Ishikawa (cell line): ENCODE measurements at regions not wholly inside any gene's neighbourhood (a gene's known extent, or its start where the extent isn't known, plus 50 kb on each side); places are given as distances from the start of the nearest gene placed in this dataset.

ENCODE experiments used
- CEBPB ChIP-seq: IDR thresholded peaks from 2 replicates; pipeline ENCODE4 v1.6.1; 2012
- CREB1 ChIP-seq: IDR thresholded peaks from 2 replicates; pipeline ENCODE4 v1.6.1; 2012; ENCODE audit warnings: low read depth
- EGR1 ChIP-seq: IDR thresholded peaks from 2 replicates; pipeline ENCODE4 v1.6.1; 2012
- EP300 ChIP-seq: IDR thresholded peaks from 2 replicates; pipeline ENCODE4 v1.6.1; 2012; ENCODE audit warnings: borderline replicate concordance
- FOXM1 ChIP-seq: IDR thresholded peaks from 2 replicates; pipeline ENCODE4 v1.6.1; 2012; ENCODE audit warnings: low read depth, borderline replicate concordance
- MAX ChIP-seq: IDR thresholded peaks from 2 replicates; pipeline ENCODE4 v1.6.1; 2012
- NFIC ChIP-seq: IDR thresholded peaks from 2 replicates; pipeline ENCODE4 v1.6.1; 2012
- RAD21 ChIP-seq: IDR thresholded peaks from 2 replicates; pipeline ENCODE4 v1.6.1; 2012; ENCODE audit warnings: low read depth
- REST ChIP-seq: IDR thresholded peaks from 2 replicates; pipeline ENCODE4 v1.6.1; 2012; ENCODE audit warnings: low read depth, mild to moderate bottlenecking
- TAF1 ChIP-seq: IDR thresholded peaks from 2 replicates; pipeline ENCODE4 v1.6.1; 2012; ENCODE audit warnings: low read depth, mild to moderate bottlenecking
- TCF12 ChIP-seq: IDR thresholded peaks from 2 replicates; pipeline ENCODE4 v1.6.1; 2012; ENCODE audit warnings: low read depth
- TEAD4 ChIP-seq: IDR thresholded peaks from 2 replicates; pipeline ENCODE4 v1.6.1; 2012
- USF1 ChIP-seq: IDR thresholded peaks from 2 replicates; pipeline ENCODE4 v1.6.1; 2012
- YY1 ChIP-seq: IDR thresholded peaks from 2 replicates; pipeline ENCODE4 v1.6.1; 2012; ENCODE audit warnings: low read depth
- ZBTB7A ChIP-seq: IDR thresholded peaks from 2 replicates; pipeline ENCODE4 v1.6.1; 2012; ENCODE audit warnings: low read depth

- TF ChIP-seq TCF12 (no peak), TAF1 (no peak), RAD21 (no peak), EGR1 (no peak), MAX (no peak), CREB1 (no peak), ZBTB7A (no peak), FOXM1 (no peak), YY1 (no peak), REST (no peak), EP300 (no peak)
Measured at GRCh38 chr1:47629201-47629600, 191.4 kb downstream of the FOXD2 start.

- TF ChIP-seq MAX (no peak), TEAD4 (no peak), USF1 (no peak), YY1 (no peak)
Measured at GRCh38 chr1:47630346-47630745, 192.5 kb downstream of the FOXD2 start.

GRCh38 chr1:47631411-47631995 is 193.7 kb downstream of the FOXD2 start:
- TF ChIP-seq EGR1 (no peak), EP300 (no peak), USF1 (no peak), TEAD4 (no peak)

- TF ChIP-seq TEAD4 (no peak), NFIC (no peak), REST (no peak), FOXM1 (no peak), YY1 (no peak), ZBTB7A (no peak), TCF12 (no peak), MAX (no peak), CREB1 (no peak), USF1 (no peak), RAD21 (no peak), EP300 (no peak), CEBPB (no peak), TAF1 (no peak), EGR1 (no peak)
Measured at GRCh38 chr1:47635111-47635510, 197.3 kb downstream of the FOXD2 start.

- TF ChIP-seq CREB1, result no peak
- TF ChIP-seq RAD21, result no peak
- no peak for TF ChIP-seq EGR1
- TF ChIP-seq TEAD4, result no peak
- no peak for TF ChIP-seq CEBPB
- TF ChIP-seq REST, result no peak
- TF ChIP-seq MAX, result no peak
- no peak for TF ChIP-seq USF1
- no peak for TF ChIP-seq FOXM1
- no peak for TF ChIP-seq NFIC
- TF ChIP-seq ZBTB7A, result no peak
- no peak for TF ChIP-seq TAF1
- TF ChIP-seq YY1, result no peak
Measured at GRCh38 chr1:47635597-47635996, 197.8 kb downstream of the FOXD2 start.
